ENCODE measurements at regions not wholly inside any gene's neighbourhood (a gene's known extent, or its start where the extent isn't known, plus 50 kb on each side); places are given as distances from the start of the nearest gene placed in this dataset.
"Not testable (repeated sequence)": the region's sequence is repeated elsewhere in the genome, so short reads cannot be mapped to it uniquely, and the experiment has no call there.

DNA sequence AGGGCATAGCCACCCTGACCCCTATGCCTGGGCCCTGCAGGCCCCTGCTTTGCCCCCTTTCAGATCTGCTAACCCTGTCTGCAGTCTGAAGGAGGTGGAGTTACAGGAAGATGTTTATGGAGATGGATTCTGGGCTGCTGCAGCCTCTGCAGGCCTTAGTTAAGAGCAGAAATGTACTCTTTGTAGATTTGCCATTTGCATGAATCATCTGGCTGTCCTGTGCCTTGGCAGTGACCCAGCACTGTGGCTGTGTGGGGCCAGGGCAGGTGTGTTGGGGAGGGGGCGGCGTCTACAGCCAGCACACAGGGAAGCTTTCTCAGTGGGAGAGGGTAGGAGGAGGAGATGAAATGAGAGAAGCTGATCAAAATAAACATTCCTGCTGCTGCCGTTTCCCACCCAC is 867.3 kb downstream of the PLA2G4A start:
- Mint-ChIP-seq H3K4me1 (ENCODE audit: low read depth) (no peaks in the 10 kb centered on the region), H3K36me3 (ENCODE audit: low read depth) (no peaks in the 10 kb centered on the region), H3K4me3 (no peak overlapping the region), H3K9me3 (peaks cover 2% of the 10 kb centered on the region), H3K27ac (no peak overlapping the region), H3K27me3 (no peaks in the 10 kb centered on the region)
- ATAC-seq (ENCODE audit: poor library complexity): no peak
- no peak for TF ChIP-seq CTCF (IDR thresholded peaks at IDR 0.05)
- Histone ChIP-seq H3K4me1 (ENCODE audit: insufficient read depth, low read length) (no peaks in the 10 kb centered on the region), H3K4me3 (ENCODE audit: low read length) (no peak overlapping the region), H3K27ac (ENCODE audit: low read depth in 1 of 2, low read length in 2 of 2) (no peak overlapping the region), H3K36me3 (ENCODE audit: insufficient read depth, low read length) (no peaks in the 10 kb centered on the region), H3K9me3 (ENCODE audit: control insufficient read depth in 1 of 2, insufficient read depth in 1 of 2, low read length in 2 of 2) (peaks cover 0 to 5% of the 10 kb centered on the region in 2 experiments), H3K27me3 (ENCODE audit: control insufficient read depth in 1 of 2, insufficient read depth in 2 of 2, low read length in 2 of 2) (no peaks in the 10 kb centered on the region)
- intact Hi-C loops (cut with DNase I, micrococcal nuclease): no loop called here
- POLR2A ChIA-PET: no interaction called here
- no peak for DNase-seq
- CTCF ChIA-PET: no interaction called here

GRCh38 chr1:187703138-187704130 is 874.7 kb downstream of the PLA2G4A start:
- H3K27ac ChIP-seq (ENCODE audit: low read depth in 1 of 2, low read length in 2 of 2); H3K4me1 ChIP-seq (ENCODE audit: insufficient read depth, low read length); H3K27me3 ChIP-seq (ENCODE audit: control insufficient read depth in 1 of 2, insufficient read depth in 2 of 2, low read length in 2 of 2); ATAC-seq (ENCODE audit: poor library complexity); POLR2A ChIA-PET; intact Hi-C loops (cut with DNase I, micrococcal nuclease); H3K27ac Mint-ChIP-seq; H3K4me3 ChIP-seq (ENCODE audit: low read length); H3K4me3 Mint-ChIP-seq; CTCF ChIA-PET; H3K27me3 Mint-ChIP-seq; H3K36me3 Mint-ChIP-seq (ENCODE audit: low read depth); H3K36me3 ChIP-seq (ENCODE audit: insufficient read depth, low read length); DNase-seq; H3K9me3 Mint-ChIP-seq; H3K4me1 Mint-ChIP-seq (ENCODE audit: low read depth): not testable (repeated sequence)
- H3K9me3 ChIP-seq (ENCODE audit: control insufficient read depth in 1 of 2, insufficient read depth in 1 of 2, low read length in 2 of 2): peaks cover 0 to 15% of the 10 kb centered on the region in 2 experiments

GRCh38 chr1:187714470-187714869 is 885.7 kb downstream of the PLA2G4A start:
- H3K27ac Mint-ChIP-seq: no peak overlapping the region
- POLR2A ChIA-PET: no interaction called here

More at GRCh38 chr1:187714470-187714869, 885.7 kb downstream of the PLA2G4A start:
- DNase-seq: no peak
- Mint-ChIP-seq H3K4me1 (ENCODE audit: low read depth) (no peaks in the 10 kb centered on the region), H3K4me3 (no peak overlapping the region), H3K27me3 (no peaks in the 10 kb centered on the region), H3K36me3 (ENCODE audit: low read depth) (no peaks in the 10 kb centered on the region), H3K9me3 (peaks cover 2% of the 10 kb centered on the region)
- no peak overlapping the region for H3K4me3 ChIP-seq (ENCODE audit: low read length)
- H3K27ac ChIP-seq (ENCODE audit: low read depth in 1 of 2, low read length in 2 of 2): no peak overlapping the region
- H3K4me1 ChIP-seq (ENCODE audit: insufficient read depth, low read length): no peaks in the 10 kb centered on the region
- CTCF ChIA-PET: no interaction called here
- ATAC-seq (ENCODE audit: poor library complexity): no peak
- H3K27me3 ChIP-seq (ENCODE audit: control insufficient read depth in 1 of 2, insufficient read depth in 2 of 2, low read length in 2 of 2): no peaks in the 10 kb centered on the region
- TF ChIP-seq CTCF (IDR thresholded peaks at IDR 0.05): no peak
- peaks cover 0 to 4% of the 10 kb centered on the region in 2 experiments for H3K9me3 ChIP-seq (ENCODE audit: control insufficient read depth in 1 of 2, insufficient read depth in 1 of 2, low read length in 2 of 2)
- intact Hi-C loops (cut with DNase I, micrococcal nuclease): no loop called here
- no peaks in the 10 kb centered on the region for H3K36me3 ChIP-seq (ENCODE audit: insufficient read depth, low read length)
